ENCODE measurements at regions not wholly inside any gene's neighbourhood (a gene's known extent, or its start where the extent isn't known, plus 50 kb on each side); places are given as distances from the start of the nearest gene placed in this dataset.

DNA sequence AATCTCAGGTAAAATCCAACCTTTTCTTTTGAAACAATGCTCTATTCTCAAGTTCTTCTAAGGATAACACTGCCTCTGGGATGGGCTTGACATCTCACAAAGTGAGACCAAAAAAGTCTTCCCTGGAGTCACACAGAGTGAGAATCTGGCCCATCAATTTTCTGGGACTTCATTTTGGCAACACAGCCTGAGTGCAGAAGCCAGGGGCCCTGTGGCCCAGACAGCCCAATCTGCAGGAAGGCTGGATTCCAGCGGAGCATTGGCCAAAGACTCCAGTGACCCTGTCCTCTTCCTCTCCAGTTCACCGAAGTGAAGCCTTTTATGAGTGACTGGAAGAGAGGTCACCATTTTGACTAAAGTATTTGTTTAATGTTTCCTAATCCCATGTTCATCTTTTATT lies 105.1 kb downstream of the PLK2 start:
- ATAC-seq (peak in 1 of 8 donors; percentile 38), DNase-seq (no peak)
- Histone ChIP-seq H3K27ac (no peak overlapping the region), H3K4me1 (no peaks in the 10 kb centered on the region), H3K9me3 (peaks cover 0 to 6% (median 0%) of the 10 kb centered on the region in 11 donors), H3K27me3 (no peaks in the 10 kb centered on the region), H3K4me3 (no peak overlapping the region), H3K36me3 (no peaks in the 10 kb centered on the region)
- WGBS, 2 donors: 68 to 76% methylated on average over 2 of the region's 2 CpGs
- TF ChIP-seq, protein P1, sequence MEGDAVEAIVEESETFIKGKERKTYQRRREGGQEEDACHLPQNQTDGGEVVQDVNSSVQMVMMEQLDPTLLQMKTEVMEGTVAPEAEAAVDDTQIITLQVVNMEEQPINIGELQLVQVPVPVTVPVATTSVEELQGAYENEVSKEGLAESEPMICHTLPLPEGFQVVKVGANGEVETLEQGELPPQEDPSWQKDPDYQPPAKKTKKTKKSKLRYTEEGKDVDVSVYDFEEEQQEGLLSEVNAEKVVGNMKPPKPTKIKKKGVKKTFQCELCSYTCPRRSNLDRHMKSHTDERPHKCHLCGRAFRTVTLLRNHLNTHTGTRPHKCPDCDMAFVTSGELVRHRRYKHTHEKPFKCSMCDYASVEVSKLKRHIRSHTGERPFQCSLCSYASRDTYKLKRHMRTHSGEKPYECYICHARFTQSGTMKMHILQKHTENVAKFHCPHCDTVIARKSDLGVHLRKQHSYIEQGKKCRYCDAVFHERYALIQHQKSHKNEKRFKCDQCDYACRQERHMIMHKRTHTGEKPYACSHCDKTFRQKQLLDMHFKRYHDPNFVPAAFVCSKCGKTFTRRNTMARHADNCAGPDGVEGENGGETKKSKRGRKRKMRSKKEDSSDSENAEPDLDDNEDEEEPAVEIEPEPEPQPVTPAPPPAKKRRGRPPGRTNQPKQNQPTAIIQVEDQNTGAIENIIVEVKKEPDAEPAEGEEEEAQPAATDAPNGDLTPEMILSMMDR (IDR thresholded peaks at IDR 0.05): no peak
- intact Hi-C loops (cut with DNase I): loop anchor here in 1 of 10 donors (5.0 kb wide), 1 partner anchor 97 kb away; no protein-coding TSS in a partner anchor

DNA sequence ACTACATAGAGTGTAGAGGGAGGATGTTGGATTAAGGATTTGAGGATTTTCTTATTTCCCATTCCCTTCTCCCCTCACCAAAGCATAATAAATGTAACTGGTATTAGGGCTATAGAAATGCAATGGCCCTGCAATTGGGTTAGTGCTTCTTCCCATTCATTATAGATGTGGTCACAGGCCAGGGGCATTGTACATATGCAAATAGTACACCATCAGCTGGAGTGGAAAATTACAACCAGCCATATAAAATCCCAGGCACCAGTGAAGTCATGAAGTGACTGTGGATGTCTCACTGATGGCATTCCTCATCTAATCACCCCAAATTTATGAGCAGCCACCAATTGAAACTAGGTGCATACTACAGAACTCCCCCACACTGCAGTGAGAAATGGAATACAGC lies 105.9 kb downstream of the PLK2 start:
- Histone ChIP-seq H3K9me3 (peaks cover 0 to 6% (median 0%) of the 10 kb centered on the region in 11 donors), H3K36me3 (no peaks in the 10 kb centered on the region), H3K4me1 (no peaks in the 10 kb centered on the region), H3K4me3 (no peak overlapping the region), H3K27me3 (no peaks in the 10 kb centered on the region), H3K27ac (no peak overlapping the region)
- TF ChIP-seq, protein P1 (IDR thresholded peaks at IDR 0.05): no peak
- DNase-seq: no peak
- ATAC-seq: no peak
- intact Hi-C loops (cut with DNase I): no loop called here

DNA sequence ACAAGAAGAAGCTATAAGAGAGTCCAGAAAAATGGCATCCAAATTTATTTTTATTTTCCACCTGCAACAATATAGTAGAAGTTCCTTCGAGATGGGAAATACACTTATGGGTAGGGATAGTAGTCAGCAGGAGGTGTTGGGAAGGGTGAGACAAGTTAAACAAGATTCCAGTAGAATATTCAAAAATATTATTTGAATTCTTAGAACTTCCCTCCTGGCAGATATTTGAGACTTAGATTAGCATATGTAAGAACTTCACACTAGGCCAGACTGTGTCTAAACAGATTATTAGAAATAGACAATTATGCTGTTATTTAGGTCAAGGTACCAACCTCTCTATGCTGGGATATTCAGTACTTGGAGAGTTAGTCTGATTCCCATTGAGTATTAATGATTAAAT lies 108.7 kb downstream of the PLK2 start:
- Histone ChIP-seq H3K4me1 (no peaks in the 10 kb centered on the region), H3K27me3 (no peaks in the 10 kb centered on the region), H3K27ac (no peak overlapping the region), H3K9me3 (peaks cover 0 to 6% (median 0%) of the 10 kb centered on the region in 11 donors), H3K36me3 (no peaks in the 10 kb centered on the region), H3K4me3 (no peak overlapping the region)
- intact Hi-C loops (cut with DNase I): no loop called here
- no peak for DNase-seq
- ATAC-seq: no peak
- WGBS, 2 donors: 0 to 57% methylated on average over 1 of the region's 1 CpG
- TF ChIP-seq, protein P1 (IDR thresholded peaks at IDR 0.05): no peak

DNA sequence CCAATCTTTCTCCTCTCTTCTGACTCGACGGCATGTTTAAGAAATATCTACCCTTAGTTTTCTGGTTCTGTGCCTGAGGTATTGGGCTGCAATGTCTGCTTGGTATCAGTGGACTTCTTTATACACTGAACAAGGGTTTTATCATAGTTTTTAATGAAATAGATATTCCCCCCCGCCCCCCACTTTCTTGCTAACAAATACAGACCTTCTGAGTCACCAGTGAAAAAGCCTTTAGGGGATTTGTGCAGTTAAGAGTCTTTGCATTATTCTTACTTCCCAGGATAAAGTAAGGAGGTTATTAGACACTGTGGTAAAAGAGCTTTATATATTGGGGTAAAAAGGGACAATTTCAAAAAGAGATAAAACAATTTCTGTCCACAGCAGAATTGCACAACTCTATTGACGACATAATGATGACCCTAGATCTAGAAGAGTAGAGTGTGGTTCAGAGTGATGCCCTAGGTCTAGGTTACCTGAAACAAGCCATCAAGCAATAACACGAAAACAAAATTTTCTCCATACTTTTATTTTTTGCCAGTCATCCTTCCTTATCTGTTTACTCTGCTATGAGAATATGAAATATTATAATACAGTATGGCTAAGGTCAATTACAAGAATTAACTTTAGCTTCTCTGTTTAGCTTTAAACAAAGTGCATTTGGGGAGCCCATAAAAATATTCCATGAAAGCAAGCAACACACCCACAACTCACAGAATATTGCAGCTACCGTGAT lies 110.7 kb downstream of the PLK2 start:
- TF ChIP-seq, protein P1 (IDR thresholded peaks at IDR 0.05): no peak
- Histone ChIP-seq H3K4me3 (no peak overlapping the region), H3K36me3 (no peaks in the 10 kb centered on the region), H3K27me3 (no peaks in the 10 kb centered on the region), H3K4me1 (no peaks in the 10 kb centered on the region), H3K27ac (no peak overlapping the region), H3K9me3 (peaks cover 0 to 6% (median 0%) of the 10 kb centered on the region in 11 donors)
- WGBS, 2 donors: 95 to 97% methylated on average over 6 of the region's 6 CpGs
- DNase-seq: no peak
- ATAC-seq: no peak
- intact Hi-C loops (cut with DNase I): no loop called here
